SU-DHL-6 (cell line): ENCODE measurements at regions not wholly inside any gene's neighbourhood (a gene's known extent, or its start where the extent isn't known, plus 50 kb on each side); places are given as distances from the start of the nearest gene placed in this dataset.

Experiments used
- CTCF ChIP-seq: fragments of 200-600 bp; sonication (generic); IDR thresholded peaks from one replicate; pipeline ENCODE4 v1.5.1; 2017; ENCODE audit warnings: antibody characterized with exemption, mild to moderate bottlenecking, low read length, moderate library complexity; ENCODE audit not compliant: insufficient read depth, poor library complexity, severe bottlenecking
- EZH2phosphoT487 ChIP-seq: fragments of 200-600 bp; sonication (generic), shearing (Covaris generic); conservative IDR thresholded peaks from 2 replicates; pipeline ENCODE4 v1.6.1; 2018; ENCODE audit warnings: mild to moderate bottlenecking, antibody characterized with exemption, low read length, moderate library complexity, mixed read lengths

GRCh38 chr5:10110228-10110627 is 139.5 kb downstream of the ATPSCKMT start:
- TF ChIP-seq CTCF, result no peak
- TF ChIP-seq EZH2phosphoT487, result no peak
